B cell (primary cell): ENCODE measurements at regions not wholly inside any gene's neighbourhood (a gene's known extent, or its start where the extent isn't known, plus 50 kb on each side); places are given as distances from the start of the nearest gene placed in this dataset.

ENCODE experiments used
- ATAC-seq: fragments of 200-7000 bp; cut with Tn5 transposase; one replicate; pipeline ENCODE4 v1.10.0; 2021; ENCODE audit warnings: low read depth, mild to moderate bottlenecking, moderate number of reproducible peaks, moderate library complexity
- CTCF ChIA-PET: fragments of 350-600 bp; sonication (Branson Sonifier 250); formaldehyde crosslinking; loops from one replicate; lab custom pipeline; 2021; ENCODE audit warnings: antibody characterized with exemption, inconsistent platforms; lab: Charles Lee
- POLR2A ChIA-PET: fragments of 350-600 bp; sonication (Branson Sonifier 250); formaldehyde crosslinking; loops from one replicate; lab custom pipeline; 2021; ENCODE audit warnings: antibody characterized with exemption; lab: Charles Lee
- DNase-seq: peaks from one replicate; pipeline ENCODE4 v3.0.0; 2013
- H2AFZ ChIP-seq: 2 replicates; pipeline ENCODE4 v1.6.1; 2012; ENCODE audit warnings: mild to moderate bottlenecking, low read depth, low read length; ENCODE audit not compliant: insufficient read depth, poor library complexity, severe bottlenecking
- H3K27ac ChIP-seq, 2 donors: 1 replicate in 1 of 2; 2 replicates in 1 of 2; pipeline ENCODE4 v1.5.1; 2012 to 2013; ENCODE audit warnings: low read length in 2 of 2, mild to moderate bottlenecking in 2 of 2, moderate library complexity in 1 of 2
- H3K27me3 ChIP-seq, 4 experiments: fragments of 200-600 bp in 1 of 4; sonication (generic) in 1 of 4; replicated peaks in 1 of 4; 1 replicate in 2 of 4; 2 replicates in 2 of 4; pipeline versions ENCODE4 v1.6.1 to v1.7.0; 2013 to 2016; ENCODE audit warnings: low read length in 3 of 4, mild to moderate bottlenecking in 2 of 4, mixed read lengths in 1 of 4, moderate library complexity in 1 of 4; ENCODE audit not compliant: insufficient read depth in 4 of 4, control insufficient read depth in 3 of 4; ENCODE audit errors: control extremely low read depth in 1 of 4
- H3K36me3 ChIP-seq, 2 experiments: replicated peaks in 1 of 2; 1 replicate in 1 of 2; 2 replicates in 1 of 2; pipeline versions ENCODE4 v1.6.1 to v1.7.1; 2013; ENCODE audit warnings: low read length in 1 of 2; ENCODE audit not compliant: insufficient read depth in 2 of 2, control insufficient read depth in 1 of 2; ENCODE audit errors: control extremely low read depth in 1 of 2, extremely low read depth in 1 of 2
- H3K4me1 ChIP-seq, 2 donors: fragments of 200-600 bp in 1 of 2; sonication (generic) in 1 of 2; 1 replicate in 1 of 2; 2 replicates in 1 of 2; pipeline versions ENCODE4 v1.5.1 to v1.6.1; 2013 to 2017; ENCODE audit warnings: low read length in 2 of 2; ENCODE audit not compliant: control insufficient read depth in 2 of 2, insufficient read depth in 2 of 2
- H3K4me2 ChIP-seq: replicated peaks from 2 replicates; pipeline ENCODE3; 2012; ENCODE audit warnings: mild to moderate bottlenecking, low read depth, low read length; ENCODE audit not compliant: poor library complexity, severe bottlenecking
- H3K4me3 ChIP-seq, 5 experiments: fragments of 200-600 bp in 1 of 5; sonication (generic) in 1 of 5; 1 replicate in 3 of 5; 2 replicates in 2 of 5; pipeline versions ENCODE4 v1.5.1 to v1.7.0; 2011 to 2016; ENCODE audit warnings: low read length in 4 of 5, mild to moderate bottlenecking in 4 of 5, low read depth in 2 of 5, control low read depth in 1 of 5, moderate library complexity in 1 of 5; ENCODE audit not compliant: insufficient read depth in 1 of 5; ENCODE audit errors: control extremely low read depth in 1 of 5, extremely low read depth in 1 of 5
- H3K79me2 ChIP-seq: fragments of 200-600 bp; sonication (generic); one replicate; pipeline ENCODE4 v1.6.0; 2016; ENCODE audit warnings: low read length; ENCODE audit not compliant: control insufficient read depth, insufficient read depth
- H3K9ac ChIP-seq: fragments of 200-600 bp; sonication (generic); 2 replicates; pipeline ENCODE4 v1.6.1; 2017; ENCODE audit warnings: mild to moderate bottlenecking, low read length, moderate library complexity
- H3K9me3 ChIP-seq, 3 donors: one replicate each; pipeline versions ENCODE4 v1.6.1 to v1.7.1; 2013; ENCODE audit warnings: low read length in 2 of 3; ENCODE audit not compliant: control insufficient read depth in 2 of 3, insufficient read depth in 1 of 3; ENCODE audit errors: control extremely low read depth in 1 of 3
- H4K20me1 ChIP-seq: 2 replicates; pipeline ENCODE4 v1.6.0; 2012; ENCODE audit warnings: mild to moderate bottlenecking, low read length; ENCODE audit not compliant: insufficient read depth, control insufficient read depth, poor library complexity, severe bottlenecking
- H3K27ac Mint-ChIP-seq: one replicate; pipeline ENCODE4 v1.8.0; 2021; ENCODE audit warnings: mixed read lengths
- H3K27me3 Mint-ChIP-seq: one replicate; pipeline ENCODE4 v1.8.0; 2021; ENCODE audit warnings: mixed read lengths
- H3K4me1 Mint-ChIP-seq: one replicate; pipeline ENCODE4 v1.8.0; 2021; ENCODE audit warnings: mixed read lengths
- H3K4me3 Mint-ChIP-seq: one replicate; pipeline ENCODE4 v1.8.0; 2021; ENCODE audit warnings: mixed read lengths
- H3K9me3 Mint-ChIP-seq: one replicate; pipeline ENCODE4 v1.8.0; 2022; ENCODE audit warnings: mixed read lengths; ENCODE audit not compliant: insufficient read depth
- EZH2 ChIP-seq: IDR thresholded peaks from 2 replicates; pipeline ENCODE4 v1.6.1; 2012; ENCODE audit warnings: borderline replicate concordance, low read depth, mild to moderate bottlenecking, moderate library complexity, low read length; ENCODE audit not compliant: insufficient read depth, poor library complexity, severe bottlenecking
- WGBS: methylation state at CpG from one replicate; pipeline ENCODE4 v1.1.5; 2013; ENCODE audit warnings: missing lambda C conversion rate; ENCODE audit not compliant: insufficient coverage; 5-methylcytosine and 5-hydroxymethylcytosine counted together
- intact Hi-C: fragments of 100-400 bp; cut with micrococcal nuclease; formaldehyde crosslinking; loops from one replicate; pipeline ENCODE4 v1.10.0; 2022
- TF ChIP-seq, protein P1 (sequence below): fragments of 200-600 bp; IDR thresholded peaks from one replicate; pipeline ENCODE4 v1.8.0; 2022; ENCODE audit warnings: antibody characterized with exemption, mild to moderate bottlenecking

- Histone ChIP-seq H3K27me3 (no peaks in the 10 kb centered on the region), H2AFZ (no peak overlapping the region), H3K4me2 (no peak overlapping the region), H3K4me1 (no peaks in the 10 kb centered on the region), H3K9ac (no peak overlapping the region), H3K36me3 (no peaks in the 10 kb centered on the region), H3K4me3 (no peak overlapping the region), H3K9me3 (no peaks in the 10 kb centered on the region), H3K27ac (no peak overlapping the region), H4K20me1 (no peaks in the 10 kb centered on the region), H3K79me2 (no peaks in the 10 kb centered on the region)
- no peak overlapping the region for H3K27ac Mint-ChIP-seq
- ATAC-seq (no peak), DNase-seq (no peak)
- WGBS = 40% methylated on average over 6 of the region's 10 CpGs
- peaks cover 7% of the 10 kb centered on the region for H3K27me3 Mint-ChIP-seq
- intact Hi-C loops = no loop called here
- H3K4me1 Mint-ChIP-seq = no peaks in the 10 kb centered on the region
- TF ChIP-seq EZH2 = no peak
- CTCF ChIA-PET = no interaction called here
- H3K4me3 Mint-ChIP-seq = no peak overlapping the region
- POLR2A ChIA-PET = no interaction called here
- peaks cover 1% of the 10 kb centered on the region for H3K9me3 Mint-ChIP-seq
Measured at GRCh38 chr12:90152897-90153624, 444.4 kb upstream of the ATP2B1 start.

- H3K27ac ChIP-seq = no peak overlapping the region
- no peaks in the 10 kb centered on the region for H3K79me2 ChIP-seq
- H3K27me3 Mint-ChIP-seq = peaks cover 7% of the 10 kb centered on the region
- intact Hi-C loops = no loop called here
- ATAC-seq = no peak
- no peak overlapping the region for H3K4me2 ChIP-seq
- no peak overlapping the region for H3K4me3 ChIP-seq
- no peaks in the 10 kb centered on the region for H4K20me1 ChIP-seq
- H3K36me3 ChIP-seq = no peaks in the 10 kb centered on the region
- H3K9me3 ChIP-seq = no peaks in the 10 kb centered on the region
- H3K27ac Mint-ChIP-seq = no peak overlapping the region
- ChIA-PET POLR2A (no interaction called here), CTCF (no interaction called here)
- H3K4me1 ChIP-seq = no peaks in the 10 kb centered on the region
- TF ChIP-seq, protein P1, sequence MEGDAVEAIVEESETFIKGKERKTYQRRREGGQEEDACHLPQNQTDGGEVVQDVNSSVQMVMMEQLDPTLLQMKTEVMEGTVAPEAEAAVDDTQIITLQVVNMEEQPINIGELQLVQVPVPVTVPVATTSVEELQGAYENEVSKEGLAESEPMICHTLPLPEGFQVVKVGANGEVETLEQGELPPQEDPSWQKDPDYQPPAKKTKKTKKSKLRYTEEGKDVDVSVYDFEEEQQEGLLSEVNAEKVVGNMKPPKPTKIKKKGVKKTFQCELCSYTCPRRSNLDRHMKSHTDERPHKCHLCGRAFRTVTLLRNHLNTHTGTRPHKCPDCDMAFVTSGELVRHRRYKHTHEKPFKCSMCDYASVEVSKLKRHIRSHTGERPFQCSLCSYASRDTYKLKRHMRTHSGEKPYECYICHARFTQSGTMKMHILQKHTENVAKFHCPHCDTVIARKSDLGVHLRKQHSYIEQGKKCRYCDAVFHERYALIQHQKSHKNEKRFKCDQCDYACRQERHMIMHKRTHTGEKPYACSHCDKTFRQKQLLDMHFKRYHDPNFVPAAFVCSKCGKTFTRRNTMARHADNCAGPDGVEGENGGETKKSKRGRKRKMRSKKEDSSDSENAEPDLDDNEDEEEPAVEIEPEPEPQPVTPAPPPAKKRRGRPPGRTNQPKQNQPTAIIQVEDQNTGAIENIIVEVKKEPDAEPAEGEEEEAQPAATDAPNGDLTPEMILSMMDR = no peak
- no peak for TF ChIP-seq EZH2
- no peak for DNase-seq
- no peak overlapping the region for H3K9ac ChIP-seq
- H3K4me1 Mint-ChIP-seq = no peaks in the 10 kb centered on the region
- H2AFZ ChIP-seq = no peak overlapping the region
- peaks cover 4% of the 10 kb centered on the region for H3K9me3 Mint-ChIP-seq
- H3K27me3 ChIP-seq = no peaks in the 10 kb centered on the region
- no peak overlapping the region for H3K4me3 Mint-ChIP-seq
- WGBS = 92% methylated on average over 3 of the region's 3 CpGs
Measured at GRCh38 chr12:90151491-90152015, 442.9 kb upstream of the ATP2B1 start.
